ENCODE measurements at regions not wholly inside any gene's neighbourhood (a gene's known extent, or its start where the extent isn't known, plus 50 kb on each side); places are given as distances from the start of the nearest gene placed in this dataset.
A peak's percentile ranks its signal among the peaks of the same experiment; 100 is the strongest.

DNA sequence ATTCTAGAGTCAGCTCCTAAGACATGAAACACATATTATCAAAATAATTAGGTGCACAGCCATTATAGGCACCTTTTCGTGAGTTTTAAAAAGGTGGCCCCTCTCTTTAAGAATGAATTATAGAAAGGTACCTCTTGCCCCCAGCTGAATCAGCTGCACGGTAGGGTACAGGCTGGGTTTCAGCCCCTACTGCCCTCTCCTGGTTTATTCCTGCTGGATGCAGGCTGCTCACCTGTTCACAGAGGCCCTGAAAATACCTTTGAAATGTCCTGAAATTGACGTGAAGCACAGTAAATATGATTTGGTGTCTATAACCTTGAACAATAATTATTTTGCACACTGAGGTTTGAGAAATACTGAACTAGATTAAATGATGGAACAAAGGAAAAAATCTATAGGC lies 504.8 kb upstream of the SGCD start:
- TF ChIP-seq, protein P1, sequence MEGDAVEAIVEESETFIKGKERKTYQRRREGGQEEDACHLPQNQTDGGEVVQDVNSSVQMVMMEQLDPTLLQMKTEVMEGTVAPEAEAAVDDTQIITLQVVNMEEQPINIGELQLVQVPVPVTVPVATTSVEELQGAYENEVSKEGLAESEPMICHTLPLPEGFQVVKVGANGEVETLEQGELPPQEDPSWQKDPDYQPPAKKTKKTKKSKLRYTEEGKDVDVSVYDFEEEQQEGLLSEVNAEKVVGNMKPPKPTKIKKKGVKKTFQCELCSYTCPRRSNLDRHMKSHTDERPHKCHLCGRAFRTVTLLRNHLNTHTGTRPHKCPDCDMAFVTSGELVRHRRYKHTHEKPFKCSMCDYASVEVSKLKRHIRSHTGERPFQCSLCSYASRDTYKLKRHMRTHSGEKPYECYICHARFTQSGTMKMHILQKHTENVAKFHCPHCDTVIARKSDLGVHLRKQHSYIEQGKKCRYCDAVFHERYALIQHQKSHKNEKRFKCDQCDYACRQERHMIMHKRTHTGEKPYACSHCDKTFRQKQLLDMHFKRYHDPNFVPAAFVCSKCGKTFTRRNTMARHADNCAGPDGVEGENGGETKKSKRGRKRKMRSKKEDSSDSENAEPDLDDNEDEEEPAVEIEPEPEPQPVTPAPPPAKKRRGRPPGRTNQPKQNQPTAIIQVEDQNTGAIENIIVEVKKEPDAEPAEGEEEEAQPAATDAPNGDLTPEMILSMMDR (conservative IDR thresholded peaks at IDR 0.05; ENCODE audit: low read length): 0 out of 2 replicates have a peak, but pooled peaks have one; percentile 27
- no peak for TF ChIP-seq EZH2phosphoT487 (IDR thresholded peaks at IDR 0.05; ENCODE audit: borderline replicate concordance, low read depth, low read length)
